Lower leg skin (tissue), 3 donors: ENCODE measurements at regions not wholly inside any gene's neighbourhood (a gene's known extent, or its start where the extent isn't known, plus 50 kb on each side); places are given as distances from the start of the nearest gene placed in this dataset.

Experiments
- CTCF ChIP-seq, 3 donors: fragments of 450-650 bp; IDR thresholded peaks; one replicate each; pipeline ENCODE4 v1.5.1; 2016; ENCODE audit warnings: antibody characterized with exemption in 3 of 3, mild to moderate bottlenecking in 3 of 3, moderate library complexity in 2 of 3
- POLR2A ChIP-seq, 2 donors: fragments of 450-650 bp; IDR thresholded peaks; one replicate each; pipeline ENCODE4 v1.6.1; 2016 to 2017; ENCODE audit warnings: antibody characterized with exemption in 2 of 2, mild to moderate bottlenecking in 1 of 2, moderate library complexity in 1 of 2

DNA sequence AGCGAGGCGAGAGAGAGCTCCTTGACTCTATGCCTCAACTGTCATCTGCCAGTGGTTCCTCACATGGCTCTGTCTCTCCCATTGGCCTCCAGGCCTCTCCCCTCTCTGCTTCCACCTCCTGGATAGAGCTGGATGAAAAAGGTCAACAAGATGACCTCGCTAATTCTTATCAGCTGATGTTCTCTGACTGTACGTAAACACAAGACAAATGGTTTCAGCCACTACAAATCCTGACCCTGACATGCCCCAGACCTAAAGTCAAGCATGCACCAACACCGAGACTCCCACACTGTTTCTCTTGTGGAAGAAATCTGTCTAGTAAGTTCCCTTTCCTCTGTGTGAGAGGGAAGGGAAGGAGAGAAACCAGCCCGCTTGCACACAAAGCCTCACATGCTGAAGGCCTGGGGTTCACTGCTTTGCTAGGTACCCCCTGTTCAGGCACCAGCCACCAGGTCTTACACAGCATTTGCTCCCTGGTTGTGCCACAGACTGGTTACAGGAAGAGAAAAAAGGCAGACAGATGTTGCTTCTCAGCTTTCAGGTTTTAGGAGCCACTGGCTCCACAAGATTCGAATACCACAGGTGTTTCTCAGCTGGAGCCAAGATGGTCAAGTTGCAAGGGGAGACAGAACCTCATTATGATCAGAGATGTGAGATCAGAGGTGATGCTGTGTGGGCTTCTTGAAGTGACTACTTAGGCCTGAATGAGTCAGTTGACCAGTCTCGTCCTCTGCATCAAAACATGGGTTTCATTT, 592.5 kb downstream of the CCDC171 start:
- TF ChIP-seq CTCF (IDR thresholded peaks at IDR 0.05) = no peak
- TF ChIP-seq POLR2A (IDR thresholded peaks at IDR 0.05) = no peak
